IMR-90 (cell line): ENCODE measurements at regions not wholly inside any gene's neighbourhood (a gene's known extent, or its start where the extent isn't known, plus 50 kb on each side); places are given as distances from the start of the nearest gene placed in this dataset.

Experiments
- ATAC-seq: fragments of 200-7000 bp; cut with Tn5 transposase; 2 replicates; pipeline ENCODE4 v1.9.1; 2020; ENCODE audit warnings: low read depth, mild to moderate bottlenecking, moderate library complexity
- BruUV-seq: library from RNA; stranded (reverse); fragments of 400-500 nt; replicated peaks from 2 replicates; lab custom pipeline; 2021; lab: Mats Ljungman, UMichigan
- CTCF ChIA-PET: fragments of 300-600 bp; formaldehyde crosslinking; extraction: SDS; loops from one replicate; lab custom pipeline; 2021; ENCODE audit warnings: antibody characterized with exemption; lab: Yijun Ruan, JAX
- POLR2A ChIA-PET: fragments of 300-600 bp; sonication (Branson Sonifier 250); formaldehyde crosslinking; loops from one replicate; lab custom pipeline; 2022; ENCODE audit warnings: antibody characterized with exemption; ENCODE audit not compliant: unreplicated experiment; lab: Charles Lee
- DNase-seq: peaks from one replicate; pipeline ENCODE4 v3.0.0; 2013
- H2AFZ ChIP-seq: replicated peaks from 2 replicates; pipeline ENCODE3; 2013; ENCODE audit warnings: low read length, mild to moderate bottlenecking; ENCODE audit not compliant: poor library complexity
- H2AK5ac ChIP-seq: 2 replicates; pipeline ENCODE4 v1.6.1; 2013; ENCODE audit warnings: low read depth, low read length, inconsistent platforms
- H2AK9ac ChIP-seq: replicated peaks from 2 replicates; pipeline ENCODE3; 2013; ENCODE audit warnings: mild to moderate bottlenecking, low read depth, low read length, moderate library complexity; ENCODE audit not compliant: poor library complexity
- H2BK120ac ChIP-seq: 2 replicates; pipeline ENCODE4 v1.6.1; 2013; ENCODE audit warnings: low read depth, low read length, inconsistent platforms
- H2BK15ac ChIP-seq: 3 replicates; pipeline ENCODE4 v1.6.1; 2013; ENCODE audit warnings: low read depth, low read length, inconsistent platforms
- H2BK20ac ChIP-seq: 2 replicates; pipeline ENCODE4 v1.6.1; 2013; ENCODE audit warnings: low read depth, mild to moderate bottlenecking, inconsistent platforms, low read length, moderate library complexity
- H2BK5ac ChIP-seq: 2 replicates; pipeline ENCODE4 v1.6.1; 2013; ENCODE audit warnings: mild to moderate bottlenecking, low read depth, low read length, inconsistent platforms; ENCODE audit not compliant: poor library complexity, severe bottlenecking
- H3K14ac ChIP-seq: replicated peaks from 2 replicates; pipeline ENCODE4 v1.6.1; 2013; ENCODE audit warnings: low read depth, low read length, inconsistent platforms
- H3K18ac ChIP-seq: 2 replicates; pipeline ENCODE4 v1.6.1; 2013; ENCODE audit warnings: low read depth, low read length, control low read depth
- H3K23ac ChIP-seq: 2 replicates; pipeline ENCODE4 v1.6.1; 2013; ENCODE audit warnings: low read depth, low read length, inconsistent platforms
- H3K27ac ChIP-seq: 2 replicates; pipeline ENCODE4 v1.5.1; 2013; ENCODE audit warnings: mild to moderate bottlenecking, control low read depth, low read length; ENCODE audit not compliant: insufficient read depth
- H3K27me3 ChIP-seq: 2 replicates; pipeline ENCODE4 v1.6.1; 2013; ENCODE audit warnings: low read length; ENCODE audit not compliant: control insufficient read depth, insufficient read depth
- H3K36me3 ChIP-seq: 2 replicates; pipeline ENCODE4 v1.6.1; 2013; ENCODE audit warnings: low read length, mixed read lengths; ENCODE audit not compliant: control insufficient read depth, insufficient read depth
- H3K4ac ChIP-seq: 2 replicates; pipeline ENCODE4 v1.6.1; 2013; ENCODE audit warnings: low read depth, low read length, inconsistent platforms
- H3K4me1 ChIP-seq: 2 replicates; pipeline ENCODE4 v1.6.1; 2013; ENCODE audit warnings: low read length, mixed read lengths; ENCODE audit not compliant: control insufficient read depth, insufficient read depth
- H3K4me2 ChIP-seq: 2 replicates; pipeline ENCODE4 v1.6.1; 2013; ENCODE audit warnings: low read depth, mild to moderate bottlenecking, control low read depth, low read length, moderate library complexity
- H3K4me3 ChIP-seq: 2 replicates; pipeline ENCODE4 v1.5.1; 2013; ENCODE audit warnings: low read depth, mild to moderate bottlenecking, control low read depth, low read length, moderate library complexity; ENCODE audit not compliant: insufficient read depth
- H3K56ac ChIP-seq: 2 replicates; pipeline ENCODE4 v1.6.1; 2013; ENCODE audit warnings: low read length, inconsistent platforms; ENCODE audit not compliant: insufficient read depth; ENCODE audit errors: extremely low read depth
- H3K79me1 ChIP-seq, 2 experiments: 2 replicates each; pipeline ENCODE4 v1.6.1; 2013; ENCODE audit warnings: low read length in 2 of 2, inconsistent platforms in 1 of 2, low read depth in 1 of 2
- H3K9ac ChIP-seq: 2 replicates; pipeline ENCODE4 v1.6.1; 2013; ENCODE audit warnings: low read depth, low read length, control low read depth
- H3K9me1 ChIP-seq: 2 replicates; pipeline ENCODE4 v1.6.1; 2013; ENCODE audit warnings: low read length, inconsistent platforms; ENCODE audit not compliant: insufficient read depth
- H3K9me3 ChIP-seq: 2 replicates; pipeline ENCODE4 v1.6.1; 2013; ENCODE audit warnings: low read length; ENCODE audit not compliant: control insufficient read depth, insufficient read depth
- H4K20me1 ChIP-seq: 2 replicates; pipeline ENCODE4 v1.6.1; 2013; ENCODE audit warnings: low read length, inconsistent platforms; ENCODE audit not compliant: insufficient read depth
- H4K5ac ChIP-seq: 2 replicates; pipeline ENCODE4 v1.6.1; 2013; ENCODE audit warnings: mild to moderate bottlenecking, low read depth, low read length, control low read depth
- H4K8ac ChIP-seq, 2 experiments: 2 replicates each; pipeline ENCODE4 v1.6.1; 2013; ENCODE audit warnings: low read depth in 2 of 2, low read length in 2 of 2, control low read depth in 1 of 2, inconsistent platforms in 1 of 2
- H4K91ac ChIP-seq: 2 replicates; pipeline ENCODE4 v1.6.1; 2013; ENCODE audit warnings: low read depth, low read length, inconsistent platforms; ENCODE audit not compliant: insufficient read depth
- BHLHE40 ChIP-seq: fragments of 150-350 bp; IDR thresholded peaks from 2 replicates; pipeline ENCODE4 v1.6.1; 2016; ENCODE audit warnings: mild to moderate bottlenecking, low read depth, low read length
- CEBPB ChIP-seq: IDR thresholded peaks from 2 replicates; pipeline ENCODE4 v1.6.1; 2012; ENCODE audit warnings: low read depth, low read length, improper control_type of control experiment
- MXI1 ChIP-seq: IDR thresholded peaks from 2 replicates; pipeline ENCODE4 v1.6.1; 2012; ENCODE audit warnings: low read depth, mild to moderate bottlenecking, low read length, moderate library complexity, borderline replicate concordance
- RCOR1 ChIP-seq: IDR thresholded peaks from 2 replicates; pipeline ENCODE4 v1.6.1; 2012; ENCODE audit warnings: mild to moderate bottlenecking, low read length, improper control_type of control experiment; ENCODE audit not compliant: insufficient replicate concordance
- RFX5 ChIP-seq: IDR thresholded peaks from 2 replicates; pipeline ENCODE4 v1.8.0; 2012; ENCODE audit warnings: low read depth, mild to moderate bottlenecking, low read length, moderate library complexity
- whole genome bisulfite sequencing, 2 experiments: methylation state at CpG; one replicate each; pipeline versions ENCODE4 v1.1.5 to v1.1.7; 2013; ENCODE audit warnings: missing lambda C conversion rate in 2 of 2; ENCODE audit not compliant: insufficient read length in 1 of 2; ENCODE audit errors: extremely low coverage in 2 of 2; 5-methylcytosine and 5-hydroxymethylcytosine counted together
- dilution Hi-C: fragments of 300-500 bp; cut with HindIII; formaldehyde crosslinking; loops from one replicate; pipeline ENCODE4 v1.14.3; 2018; ENCODE audit warnings: low sequenced_read_pairs; ENCODE audit not compliant: unreplicated experiment
- in situ Hi-C: fragments of 300-500 bp; cut with MboI; formaldehyde crosslinking; loops from 3 replicates; pipeline ENCODE4 v1.14.3; 2019; ENCODE audit warnings: low sequenced_read_pairs, inconsistent platforms, mixed read lengths
- intact Hi-C: fragments of 100-400 bp; cut with micrococcal nuclease; formaldehyde crosslinking; loops from 2 replicates; pipeline ENCODE4 v1.10.0; 2022

DNA sequence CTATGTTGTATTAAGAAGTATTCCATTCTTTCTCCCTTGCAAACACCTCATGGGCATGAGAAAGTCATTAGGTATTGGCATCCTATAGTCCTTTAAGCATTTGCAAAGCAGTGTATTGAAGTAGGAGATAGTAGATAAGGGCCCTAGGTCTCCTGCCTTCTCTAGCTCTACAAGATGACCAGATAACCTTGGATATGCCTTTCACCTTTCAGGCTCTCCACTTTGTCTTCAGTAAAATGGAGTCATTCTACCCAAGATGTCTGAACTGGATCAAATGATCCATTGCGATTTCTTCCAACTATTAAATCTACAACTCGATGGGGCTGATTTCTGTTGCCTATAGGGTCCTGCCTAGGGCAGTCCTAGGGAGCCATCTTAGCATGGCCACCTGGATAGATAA is 132.1 kb upstream of the BTG1 start:
- Histone ChIP-seq H3K56ac (no peak overlapping the region), H3K27ac (no peak overlapping the region), H4K91ac (no peak overlapping the region), H2BK5ac (no peak overlapping the region), H3K36me3 (no peaks in the 10 kb centered on the region), H2BK15ac (no peak overlapping the region), H4K8ac (no peak overlapping the region), H3K79me1 (no peaks in the 10 kb centered on the region), H3K9me1 (no peaks in the 10 kb centered on the region), H3K18ac (no peak overlapping the region), H3K9me3 (no peaks in the 10 kb centered on the region), H2AK9ac (no peak overlapping the region), H3K4me1 (no peaks in the 10 kb centered on the region), H2BK20ac (no peak overlapping the region), H2AFZ (no peak overlapping the region), H4K5ac (no peak overlapping the region), H3K4me3 (no peak overlapping the region), H3K27me3 (no peaks in the 10 kb centered on the region), H3K4ac (no peak overlapping the region), H4K20me1 (no peaks in the 10 kb centered on the region), H2BK120ac (no peak overlapping the region), H3K4me2 (no peak overlapping the region), H3K23ac (no peak overlapping the region), H2AK5ac (no peak overlapping the region), H3K14ac (no peak overlapping the region), H3K9ac (no peak overlapping the region)
- POLR2A ChIA-PET = no interaction called here
- CTCF ChIA-PET = no interaction called here
- ATAC-seq (no peak), DNase-seq (no peak)
- TF ChIP-seq RCOR1 (no peak), RFX5 (no peak), MXI1 (no peak), BHLHE40 (no peak), CEBPB (no peak)
- WGBS, 2 experiments = no CpG with 5 or more reads among the region's 2 CpGs
- BruUV-seq = no TSS peak
- intact Hi-C loops = no loop called here
- dilution Hi-C loops = no loop called here
- in situ Hi-C loops = no loop called here
